IMR-90 (cell line): ENCODE measurements at regions not wholly inside any gene's neighbourhood (a gene's known extent, or its start where the extent isn't known, plus 50 kb on each side); places are given as distances from the start of the nearest gene placed in this dataset.

Experiments
- ATAC-seq: fragments of 200-7000 bp; cut with Tn5 transposase; 2 replicates; pipeline ENCODE4 v1.9.1; 2020; ENCODE audit warnings: low read depth, mild to moderate bottlenecking, moderate library complexity
- BruUV-seq: library from RNA; stranded (reverse); fragments of 400-500 nt; replicated peaks from 2 replicates; lab custom pipeline; 2021; lab: Mats Ljungman, UMichigan
- CTCF ChIA-PET: fragments of 300-600 bp; formaldehyde crosslinking; extraction: SDS; loops from one replicate; lab custom pipeline; 2021; ENCODE audit warnings: antibody characterized with exemption; lab: Yijun Ruan, JAX
- POLR2A ChIA-PET: fragments of 300-600 bp; sonication (Branson Sonifier 250); formaldehyde crosslinking; loops from one replicate; lab custom pipeline; 2022; ENCODE audit warnings: antibody characterized with exemption; ENCODE audit not compliant: unreplicated experiment; lab: Charles Lee
- DNase-seq: peaks from one replicate; pipeline ENCODE4 v3.0.0; 2013
- H2AFZ ChIP-seq: replicated peaks from 2 replicates; pipeline ENCODE3; 2013; ENCODE audit warnings: low read length, mild to moderate bottlenecking; ENCODE audit not compliant: poor library complexity
- H2AK5ac ChIP-seq: 2 replicates; pipeline ENCODE4 v1.6.1; 2013; ENCODE audit warnings: low read depth, low read length, inconsistent platforms
- H2AK9ac ChIP-seq: replicated peaks from 2 replicates; pipeline ENCODE3; 2013; ENCODE audit warnings: mild to moderate bottlenecking, low read depth, low read length, moderate library complexity; ENCODE audit not compliant: poor library complexity
- H2BK120ac ChIP-seq: 2 replicates; pipeline ENCODE4 v1.6.1; 2013; ENCODE audit warnings: low read depth, low read length, inconsistent platforms
- H2BK15ac ChIP-seq: 3 replicates; pipeline ENCODE4 v1.6.1; 2013; ENCODE audit warnings: low read depth, low read length, inconsistent platforms
- H2BK20ac ChIP-seq: 2 replicates; pipeline ENCODE4 v1.6.1; 2013; ENCODE audit warnings: low read depth, mild to moderate bottlenecking, inconsistent platforms, low read length, moderate library complexity
- H2BK5ac ChIP-seq: 2 replicates; pipeline ENCODE4 v1.6.1; 2013; ENCODE audit warnings: mild to moderate bottlenecking, low read depth, low read length, inconsistent platforms; ENCODE audit not compliant: poor library complexity, severe bottlenecking
- H3K14ac ChIP-seq: replicated peaks from 2 replicates; pipeline ENCODE4 v1.6.1; 2013; ENCODE audit warnings: low read depth, low read length, inconsistent platforms
- H3K18ac ChIP-seq: 2 replicates; pipeline ENCODE4 v1.6.1; 2013; ENCODE audit warnings: low read depth, low read length, control low read depth
- H3K23ac ChIP-seq: 2 replicates; pipeline ENCODE4 v1.6.1; 2013; ENCODE audit warnings: low read depth, low read length, inconsistent platforms
- H3K27ac ChIP-seq: 2 replicates; pipeline ENCODE4 v1.5.1; 2013; ENCODE audit warnings: mild to moderate bottlenecking, control low read depth, low read length; ENCODE audit not compliant: insufficient read depth
- H3K27me3 ChIP-seq: 2 replicates; pipeline ENCODE4 v1.6.1; 2013; ENCODE audit warnings: low read length; ENCODE audit not compliant: control insufficient read depth, insufficient read depth
- H3K36me3 ChIP-seq: 2 replicates; pipeline ENCODE4 v1.6.1; 2013; ENCODE audit warnings: low read length, mixed read lengths; ENCODE audit not compliant: control insufficient read depth, insufficient read depth
- H3K4ac ChIP-seq: 2 replicates; pipeline ENCODE4 v1.6.1; 2013; ENCODE audit warnings: low read depth, low read length, inconsistent platforms
- H3K4me1 ChIP-seq: 2 replicates; pipeline ENCODE4 v1.6.1; 2013; ENCODE audit warnings: low read length, mixed read lengths; ENCODE audit not compliant: control insufficient read depth, insufficient read depth
- H3K4me2 ChIP-seq: 2 replicates; pipeline ENCODE4 v1.6.1; 2013; ENCODE audit warnings: low read depth, mild to moderate bottlenecking, control low read depth, low read length, moderate library complexity
- H3K4me3 ChIP-seq: 2 replicates; pipeline ENCODE4 v1.5.1; 2013; ENCODE audit warnings: low read depth, mild to moderate bottlenecking, control low read depth, low read length, moderate library complexity; ENCODE audit not compliant: insufficient read depth
- H3K56ac ChIP-seq: 2 replicates; pipeline ENCODE4 v1.6.1; 2013; ENCODE audit warnings: low read length, inconsistent platforms; ENCODE audit not compliant: insufficient read depth; ENCODE audit errors: extremely low read depth
- H3K79me1 ChIP-seq, 2 experiments: 2 replicates each; pipeline ENCODE4 v1.6.1; 2013; ENCODE audit warnings: low read length in 2 of 2, inconsistent platforms in 1 of 2, low read depth in 1 of 2
- H3K9ac ChIP-seq: 2 replicates; pipeline ENCODE4 v1.6.1; 2013; ENCODE audit warnings: low read depth, low read length, control low read depth
- H3K9me1 ChIP-seq: 2 replicates; pipeline ENCODE4 v1.6.1; 2013; ENCODE audit warnings: low read length, inconsistent platforms; ENCODE audit not compliant: insufficient read depth
- H3K9me3 ChIP-seq: 2 replicates; pipeline ENCODE4 v1.6.1; 2013; ENCODE audit warnings: low read length; ENCODE audit not compliant: control insufficient read depth, insufficient read depth
- H4K20me1 ChIP-seq: 2 replicates; pipeline ENCODE4 v1.6.1; 2013; ENCODE audit warnings: low read length, inconsistent platforms; ENCODE audit not compliant: insufficient read depth
- H4K5ac ChIP-seq: 2 replicates; pipeline ENCODE4 v1.6.1; 2013; ENCODE audit warnings: mild to moderate bottlenecking, low read depth, low read length, control low read depth
- H4K8ac ChIP-seq, 2 experiments: 2 replicates each; pipeline ENCODE4 v1.6.1; 2013; ENCODE audit warnings: low read depth in 2 of 2, low read length in 2 of 2, control low read depth in 1 of 2, inconsistent platforms in 1 of 2
- H4K91ac ChIP-seq: 2 replicates; pipeline ENCODE4 v1.6.1; 2013; ENCODE audit warnings: low read depth, low read length, inconsistent platforms; ENCODE audit not compliant: insufficient read depth
- CEBPB ChIP-seq: IDR thresholded peaks from 2 replicates; pipeline ENCODE4 v1.6.1; 2012; ENCODE audit warnings: low read depth, low read length, improper control_type of control experiment
- FOS ChIP-seq: fragments of 150-350 bp; IDR thresholded peaks from 2 replicates; pipeline ENCODE4 v1.6.1; 2016; ENCODE audit warnings: low read depth, low read length
- MAFK ChIP-seq: IDR thresholded peaks from 2 replicates; pipeline ENCODE4 v1.6.1; 2012; ENCODE audit warnings: low read depth, low read length, improper control_type of control experiment
- MXI1 ChIP-seq: IDR thresholded peaks from 2 replicates; pipeline ENCODE4 v1.6.1; 2012; ENCODE audit warnings: low read depth, mild to moderate bottlenecking, low read length, moderate library complexity, borderline replicate concordance
- NFE2L2 ChIP-seq: fragments of 150-350 bp; IDR thresholded peaks from 2 replicates; pipeline ENCODE4 v1.6.1; 2016; ENCODE audit warnings: low read depth, mild to moderate bottlenecking, low read length
- POLR2A ChIP-seq: IDR thresholded peaks from 2 replicates; pipeline ENCODE4 v1.6.1; 2012; ENCODE audit warnings: mild to moderate bottlenecking, low read depth, low read length
- RCOR1 ChIP-seq: IDR thresholded peaks from 2 replicates; pipeline ENCODE4 v1.6.1; 2012; ENCODE audit warnings: mild to moderate bottlenecking, low read length, improper control_type of control experiment; ENCODE audit not compliant: insufficient replicate concordance
- SMC3 ChIP-seq: fragments of 150-350 bp; IDR thresholded peaks from 2 replicates; pipeline ENCODE4 v1.6.1; 2016; ENCODE audit warnings: low read depth, mild to moderate bottlenecking, antibody characterized with exemption, low read length, moderate library complexity
- WGBS, 2 experiments: methylation state at CpG; one replicate each; pipeline versions ENCODE4 v1.1.5 to v1.1.7; 2013; ENCODE audit warnings: missing lambda C conversion rate in 2 of 2; ENCODE audit not compliant: insufficient read length in 1 of 2; ENCODE audit errors: extremely low coverage in 2 of 2; 5-methylcytosine and 5-hydroxymethylcytosine counted together
- dilution Hi-C: fragments of 300-500 bp; cut with HindIII; formaldehyde crosslinking; loops from one replicate; pipeline ENCODE4 v1.14.3; 2018; ENCODE audit warnings: low sequenced_read_pairs; ENCODE audit not compliant: unreplicated experiment
- in situ Hi-C: fragments of 300-500 bp; cut with MboI; formaldehyde crosslinking; loops from 3 replicates; pipeline ENCODE4 v1.14.3; 2019; ENCODE audit warnings: low sequenced_read_pairs, inconsistent platforms, mixed read lengths
- intact Hi-C: fragments of 100-400 bp; cut with micrococcal nuclease; formaldehyde crosslinking; loops from 2 replicates; pipeline ENCODE4 v1.10.0; 2022
- TF ChIP-seq, protein P1 (sequence below): fragments of 150-350 bp; IDR thresholded peaks from 2 replicates; pipeline ENCODE4 v1.6.1; 2017; ENCODE audit warnings: mild to moderate bottlenecking, antibody characterized with exemption, low read length, low read depth
- TF ChIP-seq, protein P2 (sequence below): fragments of 150-350 bp; IDR thresholded peaks from 2 replicates; pipeline ENCODE4 v1.6.1; 2016; ENCODE audit warnings: low read depth, mild to moderate bottlenecking, low read length, moderate library complexity, borderline replicate concordance

DNA sequence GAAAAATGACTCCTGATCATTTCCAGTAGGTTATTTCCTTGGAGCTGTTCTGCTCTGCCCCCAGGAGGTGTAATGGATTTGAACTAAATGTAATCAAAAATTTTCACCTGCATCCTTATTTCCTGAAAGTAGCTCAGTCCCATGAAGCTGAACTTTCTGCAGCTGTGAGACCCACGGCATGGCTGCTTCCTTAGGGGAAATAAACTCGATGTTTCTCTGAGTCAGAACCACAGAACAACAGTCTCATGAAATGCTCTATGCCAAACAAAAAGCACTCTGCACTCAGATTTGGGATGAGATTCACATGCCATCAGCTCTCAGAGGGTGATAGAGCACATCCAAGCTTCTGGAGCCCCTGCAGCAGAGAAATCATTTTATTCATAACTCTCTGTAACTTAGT, 224.1 kb upstream of the PLEKHG7 start:
- Histone ChIP-seq H3K4me1 (no peaks in the 10 kb centered on the region), H2AK5ac (no peak overlapping the region), H3K79me1 (no peaks in the 10 kb centered on the region), H2BK120ac (no peak overlapping the region), H2BK20ac (no peak overlapping the region), H2BK5ac (no peak overlapping the region), H3K4ac (no peak overlapping the region), H4K8ac (no peak overlapping the region), H3K14ac (no peak overlapping the region), H3K4me2 (no peak overlapping the region), H3K9me3 (no peaks in the 10 kb centered on the region), H2BK15ac (no peak overlapping the region), H3K9ac (no peak overlapping the region), H2AK9ac (no peak overlapping the region), H3K36me3 (no peaks in the 10 kb centered on the region), H3K23ac (no peak overlapping the region), H3K56ac (no peak overlapping the region), H3K18ac (no peak overlapping the region), H4K91ac (no peak overlapping the region), H2AFZ (no peak overlapping the region), H3K4me3 (no peak overlapping the region), H4K5ac (no peak overlapping the region), H3K9me1 (no peaks in the 10 kb centered on the region), H3K27me3 (no peaks in the 10 kb centered on the region), H3K27ac (no peak overlapping the region), H4K20me1 (no peaks in the 10 kb centered on the region)
- intact Hi-C loops (no loop called here), dilution Hi-C loops (no loop called here), in situ Hi-C loops (no loop called here)
- ChIA-PET POLR2A (no interaction called here), CTCF (interaction anchor here (0.6 kb wide), 1 partner anchor 223 kb away, joined by 3 read pairs; no protein-coding TSS in a partner anchor)
- ATAC-seq (no peak), DNase-seq (no peak)
- no CpG with 5 or more reads among the region's 2 CpGs for WGBS, 2 experiments
- no TSS peak for BruUV-seq
- TF ChIP-seq SMC3: no peak
- no peak for TF ChIP-seq POLR2A
- no peak for TF ChIP-seq NFE2L2
- TF ChIP-seq CEBPB: no peak
- TF ChIP-seq MAFK: no peak
- TF ChIP-seq, protein P1, sequence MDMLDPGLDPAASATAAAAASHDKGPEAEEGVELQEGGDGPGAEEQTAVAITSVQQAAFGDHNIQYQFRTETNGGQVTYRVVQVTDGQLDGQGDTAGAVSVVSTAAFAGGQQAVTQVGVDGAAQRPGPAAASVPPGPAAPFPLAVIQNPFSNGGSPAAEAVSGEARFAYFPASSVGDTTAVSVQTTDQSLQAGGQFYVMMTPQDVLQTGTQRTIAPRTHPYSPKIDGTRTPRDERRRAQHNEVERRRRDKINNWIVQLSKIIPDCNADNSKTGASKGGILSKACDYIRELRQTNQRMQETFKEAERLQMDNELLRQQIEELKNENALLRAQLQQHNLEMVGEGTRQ: no peak
- TF ChIP-seq RCOR1: no peak
- no peak for TF ChIP-seq FOS
- TF ChIP-seq MXI1: no peak
- TF ChIP-seq, protein P2, sequence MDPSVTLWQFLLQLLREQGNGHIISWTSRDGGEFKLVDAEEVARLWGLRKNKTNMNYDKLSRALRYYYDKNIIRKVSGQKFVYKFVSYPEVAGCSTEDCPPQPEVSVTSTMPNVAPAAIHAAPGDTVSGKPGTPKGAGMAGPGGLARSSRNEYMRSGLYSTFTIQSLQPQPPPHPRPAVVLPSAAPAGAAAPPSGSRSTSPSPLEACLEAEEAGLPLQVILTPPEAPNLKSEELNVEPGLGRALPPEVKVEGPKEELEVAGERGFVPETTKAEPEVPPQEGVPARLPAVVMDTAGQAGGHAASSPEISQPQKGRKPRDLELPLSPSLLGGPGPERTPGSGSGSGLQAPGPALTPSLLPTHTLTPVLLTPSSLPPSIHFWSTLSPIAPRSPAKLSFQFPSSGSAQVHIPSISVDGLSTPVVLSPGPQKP: no peak
